Esophagus mucosa (tissue), 1 donor: ENCODE measurements at regions not wholly inside any gene's neighbourhood (a gene's known extent, or its start where the extent isn't known, plus 50 kb on each side); places are given as distances from the start of the nearest gene placed in this dataset.

ENCODE experiments used
- ATAC-seq: fragments of 200-7000 bp; cut with Tn5 transposase; one replicate; pipeline ENCODE4 v1.9.1; 2020
- donor health status: DM: yes; HTN: yes; CAD: no.

GRCh38 chr6:112806163-112806865 is 459.2 kb downstream of the RFPL4B start:
- ATAC-seq = no peak

- no peak for ATAC-seq
Observed at GRCh38 chr6:112821476-112821875, 474.3 kb downstream of the RFPL4B start.

GRCh38 chr6:112822769-112823168 is 475.6 kb downstream of the RFPL4B start:
- no peak for ATAC-seq

GRCh38 chr6:112827793-112828192 is 480.7 kb downstream of the RFPL4B start:
- ATAC-seq = no peak

- no peak for ATAC-seq
Observed at GRCh38 chr6:112831022-112831421, 483.9 kb downstream of the RFPL4B start.

- ATAC-seq = no peak
Observed at GRCh38 chr6:112833581-112834131, 486.5 kb downstream of the RFPL4B start.

GRCh38 chr6:112835078-112835477 is 487.9 kb downstream of the RFPL4B start:
- ATAC-seq = no peak

- ATAC-seq = no peak
Observed at GRCh38 chr6:112839525-112839961, 492.4 kb downstream of the RFPL4B start.

GRCh38 chr6:112841553-112842329 is 494.6 kb downstream of the RFPL4B start:
- no peak for ATAC-seq

- ATAC-seq = no peak
Observed at GRCh38 chr6:112842330-112842685, 495.2 kb downstream of the RFPL4B start.

- no peak for ATAC-seq
Observed at GRCh38 chr6:112846681-112847080, 499.6 kb downstream of the RFPL4B start.

GRCh38 chr6:112851146-112851545 is 504.0 kb downstream of the RFPL4B start:
- no peak for ATAC-seq

- ATAC-seq = no peak
Observed at GRCh38 chr6:112853162-112853561, 506.0 kb downstream of the RFPL4B start.

GRCh38 chr6:112863753-112864152 is 516.6 kb downstream of the RFPL4B start:
- ATAC-seq = no peak

- no peak for ATAC-seq
Observed at GRCh38 chr6:112865131-112865530, 518.0 kb downstream of the RFPL4B start.

GRCh38 chr6:112874881-112875280 is 527.8 kb downstream of the RFPL4B start:
- no peak for ATAC-seq

- no peak for ATAC-seq
Observed at GRCh38 chr6:112877134-112878100, 530.3 kb downstream of the RFPL4B start.

GRCh38 chr6:112879920-112880413 is 532.8 kb downstream of the RFPL4B start:
- ATAC-seq = no peak

GRCh38 chr6:112881027-112881426 is 533.9 kb downstream of the RFPL4B start:
- ATAC-seq = no peak

- ATAC-seq = no peak
Observed at GRCh38 chr6:112881828-112882780, 535.0 kb downstream of the RFPL4B start.

- ATAC-seq = no peak
Observed at GRCh38 chr6:112883095-112883494, 536.0 kb downstream of the RFPL4B start.
